ENCODE measurements at regions not wholly inside any gene's neighbourhood (a gene's known extent, or its start where the extent isn't known, plus 50 kb on each side); places are given as distances from the start of the nearest gene placed in this dataset.

GRCh38 chr12:65517656-65518210 is 239.2 kb downstream of the MSRB3 start:
- DNase-seq: no peak

DNA sequence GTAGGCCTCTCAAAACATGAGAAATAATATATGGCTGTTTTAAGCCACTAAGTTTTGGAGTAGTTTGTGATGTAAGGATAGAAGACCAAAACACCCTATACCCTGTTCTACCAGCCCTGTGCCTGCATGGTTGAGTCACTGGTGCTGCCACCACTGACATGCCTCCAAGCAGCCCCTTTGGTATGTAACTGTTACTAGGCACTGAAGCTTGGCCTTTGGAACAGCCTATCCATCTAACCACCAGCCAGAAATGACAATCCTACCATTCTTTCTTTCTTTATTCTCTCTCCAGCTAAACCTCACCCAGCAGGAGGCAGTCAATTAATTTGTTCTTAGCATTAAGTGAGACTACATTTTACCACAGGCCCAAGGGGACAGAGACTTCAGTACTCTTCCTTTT is 240.3 kb downstream of the MSRB3 start:
- DNase-seq: no peak

GRCh38 chr12:65520658-65521057 is 242.2 kb downstream of the MSRB3 start:
- DNase-seq: no peak

GRCh38 chr12:65522956-65523860 is 244.7 kb downstream of the MSRB3 start:
- DNase-seq: no peak

DNA sequence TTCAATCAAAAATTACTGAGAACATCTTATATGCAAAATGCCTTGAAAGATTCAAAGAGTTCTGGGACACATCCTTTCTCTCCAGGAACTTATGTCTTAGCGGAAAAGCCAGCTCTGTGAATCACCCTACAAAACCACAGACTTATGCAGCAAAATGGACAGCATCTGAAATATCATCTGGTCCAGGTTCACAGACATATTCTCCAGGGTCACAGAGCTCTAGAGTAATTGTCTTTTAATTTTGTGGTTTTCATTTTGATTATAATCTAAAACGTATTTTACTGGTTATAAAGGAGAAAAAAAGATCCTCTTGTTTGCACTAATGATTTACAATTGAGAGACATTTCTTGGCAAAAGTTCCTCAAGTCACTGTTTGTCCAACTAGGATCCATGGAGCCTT is 246.2 kb downstream of the MSRB3 start:
- DNase-seq: no peak

- no peak for DNase-seq
Observed at GRCh38 chr12:65525491-65526141, 247.1 kb downstream of the MSRB3 start.

GRCh38 chr12:65526311-65526710 is 247.8 kb downstream of the MSRB3 start:
- no peak for DNase-seq

DNA sequence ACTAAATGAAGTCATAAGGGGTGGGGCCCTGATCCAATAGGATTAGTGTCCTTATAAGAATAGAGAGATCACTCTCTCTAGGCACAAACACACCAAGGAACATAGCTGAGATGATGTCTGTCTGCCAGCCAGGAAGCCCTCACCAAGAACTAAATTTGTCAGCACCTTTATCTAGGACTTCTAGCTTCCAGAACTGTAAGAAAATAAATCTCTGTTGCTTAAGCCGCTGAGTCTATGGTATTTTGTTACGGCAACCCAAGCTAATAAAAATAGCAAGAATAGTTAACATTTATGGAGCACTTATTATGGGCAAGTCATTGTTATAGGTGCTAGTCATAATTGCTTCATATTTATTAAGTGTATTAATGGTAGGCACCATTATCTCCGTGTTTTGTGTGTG is 249.6 kb downstream of the MSRB3 start:
- DNase-seq: no peak

DNA sequence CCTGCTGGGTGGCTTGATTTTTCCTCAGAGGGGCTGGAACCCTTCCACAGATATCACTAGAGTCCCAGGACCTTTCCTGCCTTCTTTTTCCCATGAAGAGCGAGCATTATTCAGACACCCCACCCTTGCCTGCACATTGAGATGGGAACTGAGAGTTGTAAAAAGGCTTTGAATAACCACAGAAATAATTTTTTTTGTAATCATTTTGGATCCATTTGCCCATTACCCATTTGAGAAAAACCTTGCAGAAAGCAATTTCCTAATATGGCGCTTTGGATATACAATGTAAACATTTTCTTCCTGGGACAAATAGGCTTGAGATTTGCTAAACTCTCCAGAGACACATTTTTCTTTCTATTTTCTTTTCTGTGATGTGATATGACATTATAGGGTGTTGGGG is 250.6 kb downstream of the MSRB3 start:
- DNase-seq: no peak

DNA sequence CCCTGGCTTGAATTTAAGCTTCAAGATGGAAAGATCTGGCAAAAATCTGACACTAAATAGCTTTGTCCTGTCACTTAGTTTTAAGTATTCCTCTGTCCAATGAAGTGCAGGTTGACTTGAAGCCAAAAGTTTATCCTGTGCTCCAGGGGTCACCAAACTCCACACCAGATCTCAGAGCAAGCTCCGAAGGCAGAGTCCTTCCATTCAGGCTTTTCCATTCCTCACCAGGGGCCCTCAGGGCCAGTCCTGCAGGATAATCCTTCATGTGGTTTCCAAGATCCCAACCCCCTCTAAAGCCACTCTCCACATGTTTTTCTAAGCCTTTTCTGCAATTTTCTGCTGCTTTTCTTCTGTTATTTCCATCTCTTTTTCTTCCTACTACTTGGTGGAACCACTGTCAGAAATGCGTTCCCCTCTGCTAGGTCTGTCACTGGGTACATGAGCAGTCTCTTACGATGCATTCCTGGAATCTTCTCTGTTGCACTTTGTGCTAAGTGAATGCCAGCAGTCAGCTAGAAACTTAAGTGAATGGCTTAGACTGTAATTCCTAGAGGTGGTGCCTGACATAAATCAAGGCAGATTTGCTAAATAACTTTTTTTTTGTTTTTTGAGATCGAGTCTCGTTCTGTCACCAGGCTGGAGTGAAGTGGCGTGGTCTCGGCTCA is 251.4 kb downstream of the MSRB3 start:
- DNase-seq: no peak

DNA sequence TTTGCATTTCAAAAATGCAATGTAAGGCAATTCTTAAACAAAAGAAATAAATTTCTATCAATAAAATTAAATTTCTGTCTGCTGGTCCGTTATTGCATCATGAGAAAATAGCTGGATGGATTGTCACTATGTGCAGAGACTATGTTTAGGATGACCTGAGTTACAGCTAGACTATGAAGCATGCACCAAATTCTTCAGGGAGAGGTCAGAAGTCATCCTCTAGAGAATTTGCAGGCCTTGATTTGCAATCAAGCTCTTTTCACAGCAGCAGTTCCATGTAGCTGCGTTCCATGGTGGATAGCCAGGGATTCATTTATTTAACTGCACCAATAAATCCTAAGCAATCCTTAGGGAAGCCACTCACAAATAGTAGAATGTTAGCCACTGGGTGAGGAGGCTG is 253.7 kb downstream of the MSRB3 start:
- no peak for DNase-seq

DNA sequence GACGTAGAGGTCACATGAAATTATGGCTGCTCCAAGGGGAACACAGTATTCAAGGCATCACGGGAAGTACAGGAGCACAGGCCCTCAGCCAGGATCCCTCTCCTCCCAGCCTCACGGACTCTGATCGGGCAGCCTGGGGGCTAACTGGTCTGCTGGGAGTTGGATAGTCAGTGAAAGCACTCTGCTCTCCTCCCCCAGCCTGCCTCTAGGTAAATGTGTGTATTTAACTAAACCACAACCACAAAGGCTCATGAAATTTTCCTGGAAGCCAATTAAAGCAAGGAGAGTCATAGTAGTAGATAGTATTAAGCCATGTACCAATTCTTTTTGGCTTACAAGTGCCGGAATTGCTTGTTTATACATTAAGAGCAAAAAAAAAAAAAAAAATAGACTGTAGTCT is 254.3 kb downstream of the MSRB3 start:
- no peak for DNase-seq

DNA sequence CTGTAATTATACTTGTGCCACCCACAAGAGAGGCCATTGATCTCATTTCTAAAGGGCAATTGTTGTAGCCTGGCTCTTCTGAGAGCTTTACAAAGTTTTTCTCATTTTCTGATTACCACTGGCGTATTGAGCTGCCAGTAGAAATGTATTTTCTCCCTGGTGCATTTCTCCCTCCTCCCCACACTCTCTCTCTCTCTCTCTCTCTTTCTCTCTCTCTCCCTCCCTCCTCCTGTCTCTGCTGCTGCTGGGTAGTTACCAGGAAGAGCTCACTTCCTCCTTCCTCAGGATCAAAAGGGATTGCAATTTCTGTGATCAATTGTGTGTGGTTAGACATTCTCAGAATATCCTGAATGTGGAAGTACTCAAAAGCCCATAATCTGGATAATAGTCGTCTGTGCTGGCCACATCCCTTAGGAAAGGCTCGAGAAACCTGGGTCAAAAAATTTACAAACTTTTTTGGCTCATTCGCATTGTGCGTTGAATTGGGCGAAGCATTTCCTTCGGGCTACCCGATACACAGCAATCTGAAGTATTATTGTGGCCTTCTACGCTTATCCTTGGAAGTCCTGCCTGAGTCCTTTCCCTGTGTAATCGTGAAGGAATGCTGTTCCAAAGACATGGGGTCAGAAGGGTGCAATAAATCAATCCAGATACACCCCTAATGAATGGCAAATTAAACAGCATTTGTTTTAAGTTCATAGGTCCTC is 254.8 kb downstream of the MSRB3 start:
- no peak for DNase-seq

DNA sequence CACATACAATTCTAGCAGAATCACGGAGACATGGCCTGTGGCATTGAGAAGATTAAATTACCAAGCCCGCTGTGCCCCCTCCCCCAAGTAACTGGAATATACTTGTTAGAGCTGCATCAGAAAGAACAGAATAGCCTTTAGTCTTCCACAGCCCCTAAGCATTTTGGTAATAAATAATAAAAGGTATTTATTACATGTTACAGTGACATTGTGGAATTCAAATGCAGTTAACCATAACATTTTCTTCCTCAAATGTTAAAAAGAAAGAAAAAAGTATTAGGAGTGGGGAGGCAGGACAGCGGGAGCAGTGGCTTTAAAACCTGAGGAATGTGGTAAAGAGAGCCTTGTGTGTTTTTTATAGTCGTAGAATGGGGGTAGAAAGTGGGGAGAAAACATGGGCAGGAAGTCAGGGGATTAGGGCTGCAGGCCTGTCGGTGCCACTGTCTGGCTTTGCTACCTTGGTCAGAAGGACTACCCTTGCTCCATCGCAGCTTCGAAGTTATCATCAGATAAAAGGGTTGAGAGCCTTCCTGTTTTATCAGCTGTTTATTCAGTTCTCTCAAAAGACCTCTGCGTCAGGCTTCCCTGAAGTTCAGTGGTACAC is 255.9 kb downstream of the MSRB3 start:
- DNase-seq: no peak

DNA sequence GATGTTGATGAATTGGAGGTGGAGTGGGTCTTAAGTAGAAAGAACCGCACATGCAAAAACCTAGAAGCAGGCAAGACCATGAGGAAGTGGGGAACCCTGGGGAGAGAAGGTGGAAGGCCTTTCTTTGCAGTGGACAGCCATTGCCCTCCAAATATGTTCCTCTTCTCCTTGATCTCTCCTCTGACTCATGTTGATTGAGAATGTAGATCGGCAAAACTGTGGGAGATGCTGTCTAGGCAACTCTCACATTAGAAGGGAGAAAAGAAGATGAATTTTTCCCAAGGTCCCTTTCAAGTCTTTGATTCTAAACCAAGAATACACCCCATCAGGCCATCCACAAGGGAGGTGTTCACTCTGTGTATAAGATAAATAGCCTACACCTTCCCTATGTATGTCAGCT is 257.5 kb downstream of the MSRB3 start:
- no peak for DNase-seq

DNA sequence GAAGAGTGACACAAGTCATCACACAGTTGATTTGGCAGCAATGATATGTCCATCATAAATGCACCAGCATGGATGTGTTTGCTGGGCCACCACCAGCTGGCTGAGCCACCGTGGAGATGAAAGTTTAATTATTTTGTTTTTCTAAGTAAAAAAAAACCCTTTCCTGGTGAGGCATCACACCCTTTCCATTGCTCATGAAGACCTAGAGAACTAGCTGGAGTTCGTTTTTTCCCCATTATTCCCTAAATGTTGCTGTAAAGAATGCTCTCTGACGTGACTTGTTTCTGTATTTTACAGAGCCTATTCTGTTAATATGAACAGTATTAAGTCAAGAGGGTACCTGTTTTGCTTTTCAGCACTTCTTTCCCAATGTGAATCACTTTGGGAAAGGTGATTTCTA is 257.9 kb downstream of the MSRB3 start:
- DNase-seq: no peak

DNA sequence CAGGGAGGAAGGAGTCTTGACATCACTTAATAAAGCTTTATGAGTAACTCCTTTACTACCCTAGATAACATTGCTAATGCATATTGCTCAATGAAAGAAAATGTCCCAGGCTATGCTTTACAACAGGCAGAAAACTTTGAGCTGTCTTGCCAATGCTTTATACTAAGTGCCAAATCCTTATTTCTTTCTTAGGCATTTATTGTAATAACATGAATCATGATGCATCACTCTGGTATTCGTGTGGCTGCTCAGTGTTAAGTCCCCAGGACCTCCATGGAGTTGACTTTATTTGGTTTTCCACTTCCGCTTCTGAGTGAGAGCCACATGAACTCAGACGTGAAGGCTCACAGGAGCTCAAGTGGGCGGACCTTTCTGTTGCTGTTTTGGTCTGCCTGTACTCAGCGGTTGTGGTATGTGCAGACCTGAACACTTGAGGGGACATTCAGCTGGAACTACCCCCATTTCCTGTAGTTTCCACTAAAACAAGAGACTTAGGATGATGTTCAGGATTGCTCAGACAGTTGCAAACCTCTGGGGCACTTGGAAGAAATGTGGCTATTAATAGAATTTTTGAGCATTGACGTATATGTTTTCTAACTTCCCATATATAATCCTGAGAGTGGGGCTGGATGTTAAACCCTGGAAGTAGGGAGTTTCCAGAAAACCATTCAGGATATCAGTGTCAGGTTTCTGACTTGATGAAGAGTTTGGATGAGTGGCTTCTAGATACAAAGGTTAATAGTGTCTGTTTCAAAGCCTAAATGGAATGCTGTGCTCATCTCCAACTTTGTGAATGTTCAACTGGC is 258.6 kb downstream of the MSRB3 start:
- DNase-seq: no peak

- no peak for DNase-seq
Observed at GRCh38 chr12:65537978-65538377, 259.5 kb downstream of the MSRB3 start.

- DNase-seq: no peak
Observed at GRCh38 chr12:65539023-65539422, 260.5 kb downstream of the MSRB3 start.

GRCh38 chr12:65540140-65540539 is 261.7 kb downstream of the MSRB3 start:
- DNase-seq: no peak

DNA sequence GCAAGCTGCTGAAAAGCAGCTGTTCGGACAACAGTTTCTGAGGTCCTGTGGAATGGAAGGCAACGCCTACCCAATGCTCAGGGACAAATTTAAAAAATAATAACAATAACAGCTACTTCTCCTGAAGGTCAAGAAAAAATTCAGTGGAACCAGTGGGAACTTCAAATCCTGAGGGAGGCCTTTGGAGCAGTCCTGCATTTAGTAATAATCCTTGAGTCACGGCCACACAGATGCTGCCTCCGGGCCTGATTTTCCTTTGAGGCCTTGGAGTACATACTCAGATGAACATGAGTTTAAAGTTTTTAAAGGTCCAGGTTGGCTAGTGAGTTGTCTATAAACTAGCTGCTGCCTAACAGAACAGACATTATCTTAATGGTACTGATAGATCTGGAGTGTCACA is 268.0 kb downstream of the MSRB3 start:
- no peak for DNase-seq

All from CD4-positive, alpha-beta T cell treated with Interleukin-4 for 4 hours (primary cell).